ENCODE measurements at regions not wholly inside any gene's neighbourhood (a gene's known extent, or its start where the extent isn't known, plus 50 kb on each side); places are given as distances from the start of the nearest gene placed in this dataset.
"Not testable (repeated sequence)": the region's sequence is repeated elsewhere in the genome, so short reads cannot be mapped to it uniquely, and the experiment has no call there.

DNA sequence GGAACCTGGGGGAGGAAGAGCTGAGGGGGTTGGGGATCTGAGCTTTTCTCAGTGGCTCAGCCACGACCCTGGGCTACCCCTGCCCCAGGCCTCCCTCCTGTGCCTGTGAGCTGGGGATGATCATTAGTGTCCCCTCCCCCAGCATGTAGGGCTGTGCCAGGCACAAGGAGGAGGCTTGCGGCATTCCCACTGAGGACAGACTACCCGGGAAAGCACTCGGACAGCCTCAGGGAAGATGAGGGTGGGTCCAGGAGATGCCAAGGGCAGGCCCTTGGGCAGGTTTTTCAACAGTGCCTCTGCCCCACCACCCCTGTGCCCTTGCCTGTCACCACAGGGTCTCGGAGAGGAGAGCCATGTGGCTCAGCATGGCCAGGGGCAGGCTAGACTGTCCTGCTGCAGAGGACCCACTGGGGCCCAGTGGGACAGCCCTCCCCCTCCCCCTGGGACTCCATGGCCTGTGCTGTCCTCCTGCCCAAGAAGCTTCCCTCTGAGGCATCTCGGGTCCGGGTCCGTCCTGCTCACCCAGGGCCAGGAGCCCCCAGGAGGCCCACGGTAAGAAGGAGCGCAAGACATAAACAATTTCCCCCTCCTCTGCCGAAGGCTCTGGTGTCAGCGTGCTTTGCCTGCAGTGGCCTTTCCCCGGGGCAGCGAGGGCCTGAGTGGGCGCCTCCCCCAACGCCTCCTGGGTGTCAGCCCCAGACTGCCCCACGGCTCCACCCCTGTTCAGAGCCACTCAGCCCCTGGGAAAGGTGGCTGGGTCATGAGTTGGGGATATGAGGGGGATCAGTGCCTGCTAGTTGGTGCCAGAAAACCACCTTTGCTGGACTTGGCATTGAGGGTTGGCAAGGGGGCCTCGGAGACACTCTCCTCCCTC lies 192.5 kb downstream of the GOLGA6L6 start:
- Histone ChIP-seq H3K4me2 (no peak overlapping the region), H3K9me3 (replicated peaks in 1 of 11) (peaks cover under 1 to 17% (median 5%) of the 10 kb centered on the region in 11 experiments; a peak in 11 of 22 replicates), H3K9ac (no peak overlapping the region), H4K20me1 (peaks cover 0 to 11% (median 0%) of the 10 kb centered on the region in 11 experiments; a peak in 2 of 22 replicates), H3K27me3 (no peaks in the 10 kb centered on the region), H3K4me3 (no peak overlapping the region), H3K36me3 (no peaks in the 10 kb centered on the region), H3K27ac (no peak overlapping the region; a peak in 1 of 22 replicates), H3K4me1 (peaks cover 0 to 31% (median 26%) of the 10 kb centered on the region in 10 experiments; a peak in 16 of 20 replicates)
- TF ChIP-seq Cebpa-rat (IDR thresholded peaks at IDR 0.05): no peak

DNA sequence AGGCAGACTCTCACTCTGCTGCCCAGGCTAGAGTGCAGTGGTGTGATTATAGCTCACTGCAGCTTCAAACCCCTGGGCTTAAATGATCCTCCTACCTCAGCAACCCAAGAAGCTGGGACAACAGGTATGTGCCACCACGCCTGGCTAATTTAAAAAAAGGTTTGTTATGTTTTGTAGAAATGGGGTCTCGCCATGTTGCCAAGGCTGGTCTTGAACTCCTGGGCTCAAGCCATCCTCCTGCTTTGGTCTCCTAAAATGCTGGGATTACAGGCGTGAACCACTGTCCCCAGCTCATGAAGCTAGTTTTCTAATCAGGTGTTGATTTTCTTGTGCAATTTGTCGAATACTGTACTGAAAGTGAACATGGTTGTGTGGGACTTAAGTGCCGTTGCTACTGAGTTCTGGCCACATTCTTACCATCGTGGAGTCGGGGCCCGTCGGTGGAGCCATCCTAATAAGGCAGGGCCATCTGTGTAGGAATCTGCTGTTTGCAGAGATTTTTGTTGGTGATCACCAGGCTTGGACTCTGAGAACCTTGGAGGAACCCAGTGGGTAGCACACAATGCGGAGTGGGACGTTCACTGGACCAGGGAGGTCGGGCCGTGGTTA lies 193.2 kb downstream of the GOLGA6L6 start:
- peaks cover 5 to 24% (median 11%) of the 10 kb centered on the region in 11 experiments; a peak in 13 of 22 replicates for H3K9me3 ChIP-seq (replicated peaks in 1 of 11)
- H3K4me2 ChIP-seq: no peak overlapping the region
- peaks cover 0 to 11% (median 0%) of the 10 kb centered on the region in 11 experiments; a peak in 2 of 22 replicates for H4K20me1 ChIP-seq
- no peaks in the 10 kb centered on the region for H3K36me3 ChIP-seq
- H3K9ac ChIP-seq: no peak overlapping the region
- no peaks in the 10 kb centered on the region for H3K27me3 ChIP-seq
- TF ChIP-seq Cebpa-rat (IDR thresholded peaks at IDR 0.05): no peak
- H3K27ac ChIP-seq: no peak overlapping the region
- H3K4me1 ChIP-seq: peaks cover 0 to 24% (median 18%) of the 10 kb centered on the region in 10 experiments; a peak in 16 of 20 replicates
- H3K4me3 ChIP-seq: no peak overlapping the region

DNA sequence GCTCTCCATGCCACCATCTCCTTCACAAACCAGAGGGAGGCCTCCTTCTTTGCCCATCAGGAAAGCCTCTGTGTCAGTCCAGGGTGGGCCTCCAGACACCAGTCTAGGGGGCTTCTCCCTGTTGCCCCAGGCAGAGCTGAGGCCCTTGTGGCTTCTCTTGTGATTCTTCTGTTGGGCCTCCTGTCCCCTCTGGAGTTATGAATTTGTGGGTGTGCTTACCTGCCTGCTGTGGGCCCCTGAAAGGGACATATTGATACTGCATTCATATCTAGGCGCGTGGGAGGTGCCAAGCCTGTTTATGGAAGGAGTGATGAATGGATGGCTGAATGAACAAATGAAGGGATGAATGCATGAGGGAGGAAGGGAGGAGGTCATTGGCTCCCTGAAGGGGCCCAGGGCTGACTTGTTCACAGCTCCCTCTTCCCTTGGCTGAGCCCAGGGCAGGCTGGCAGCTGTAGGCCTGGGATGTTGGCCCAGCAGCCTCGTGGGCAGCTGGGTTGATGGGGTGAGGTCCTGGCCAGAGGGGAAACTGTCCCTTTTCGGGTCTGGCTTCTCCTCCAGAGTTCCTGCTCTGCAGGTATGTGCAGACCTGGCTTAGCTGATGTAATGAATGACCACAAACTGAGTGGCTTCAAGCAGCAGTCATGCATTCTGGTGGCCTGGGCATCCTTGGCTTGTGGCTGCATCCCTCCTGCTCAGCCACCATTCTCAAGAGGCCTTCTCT lies 195.4 kb downstream of the GOLGA6L6 start:
- Histone ChIP-seq H3K9me3 (replicated peaks in 1 of 11) (peaks cover 21 to 42% (median 29%) of the 10 kb centered on the region in 11 experiments), H3K36me3 (no peaks in the 10 kb centered on the region), H3K4me1 (peaks cover 0 to 5% (median 0%) of the 10 kb centered on the region in 10 experiments; a peak in 1 of 20 replicates), H4K20me1 (peaks cover 0 to 11% (median 0%) of the 10 kb centered on the region in 11 experiments; a peak in 2 of 22 replicates), H3K27me3 (no peaks in the 10 kb centered on the region), H3K9ac (no peak overlapping the region), H3K27ac (no peak overlapping the region), H3K4me2 (no peak overlapping the region), H3K4me3 (no peak overlapping the region)
- TF ChIP-seq Cebpa-rat (IDR thresholded peaks at IDR 0.05): no peak

DNA sequence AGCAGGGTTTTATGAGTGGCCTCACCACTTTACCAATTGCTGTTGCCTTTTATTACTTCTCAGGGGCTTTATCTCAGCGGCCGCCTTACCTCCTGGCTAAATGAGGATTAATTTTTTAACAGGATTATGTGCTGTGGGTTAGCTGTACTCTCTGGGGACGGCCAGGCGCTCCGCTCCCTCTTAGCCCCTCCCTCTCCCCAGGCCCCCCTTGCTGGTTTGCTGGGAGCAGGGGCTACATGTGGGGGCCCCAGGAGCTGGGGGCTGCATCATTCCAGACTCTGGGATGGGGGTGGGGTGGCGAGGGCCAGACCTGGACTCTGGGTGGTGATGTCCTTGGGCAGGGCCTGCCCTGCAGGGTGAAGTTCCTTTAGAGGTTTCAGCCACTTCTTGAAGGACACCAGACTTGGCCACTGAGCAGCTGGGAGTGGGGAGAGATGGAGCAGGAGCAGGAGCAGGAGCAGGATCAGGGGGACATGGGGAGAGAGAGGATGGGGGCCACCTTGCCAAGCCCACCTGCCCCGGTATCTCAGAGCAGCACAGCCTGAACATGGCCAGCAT lies 196.1 kb downstream of the GOLGA6L6 start:
- Histone ChIP-seq H3K4me2 (no peak overlapping the region), H3K4me3 (no peak overlapping the region), H3K27me3 (no peaks in the 10 kb centered on the region), H3K36me3 (no peaks in the 10 kb centered on the region), H3K27ac (no peak overlapping the region), H3K9ac (no peak overlapping the region), H3K9me3 (replicated peaks in 1 of 11) (peaks cover 28 to 49% (median 36%) of the 10 kb centered on the region in 11 experiments), H4K20me1 (peaks cover 0 to 11% (median 0%) of the 10 kb centered on the region in 11 experiments; a peak in 2 of 22 replicates), H3K4me1 (peaks cover 0 to 5% (median 0%) of the 10 kb centered on the region in 10 experiments; a peak in 1 of 20 replicates)
- no peak for TF ChIP-seq Cebpa-rat (IDR thresholded peaks at IDR 0.05)

DNA sequence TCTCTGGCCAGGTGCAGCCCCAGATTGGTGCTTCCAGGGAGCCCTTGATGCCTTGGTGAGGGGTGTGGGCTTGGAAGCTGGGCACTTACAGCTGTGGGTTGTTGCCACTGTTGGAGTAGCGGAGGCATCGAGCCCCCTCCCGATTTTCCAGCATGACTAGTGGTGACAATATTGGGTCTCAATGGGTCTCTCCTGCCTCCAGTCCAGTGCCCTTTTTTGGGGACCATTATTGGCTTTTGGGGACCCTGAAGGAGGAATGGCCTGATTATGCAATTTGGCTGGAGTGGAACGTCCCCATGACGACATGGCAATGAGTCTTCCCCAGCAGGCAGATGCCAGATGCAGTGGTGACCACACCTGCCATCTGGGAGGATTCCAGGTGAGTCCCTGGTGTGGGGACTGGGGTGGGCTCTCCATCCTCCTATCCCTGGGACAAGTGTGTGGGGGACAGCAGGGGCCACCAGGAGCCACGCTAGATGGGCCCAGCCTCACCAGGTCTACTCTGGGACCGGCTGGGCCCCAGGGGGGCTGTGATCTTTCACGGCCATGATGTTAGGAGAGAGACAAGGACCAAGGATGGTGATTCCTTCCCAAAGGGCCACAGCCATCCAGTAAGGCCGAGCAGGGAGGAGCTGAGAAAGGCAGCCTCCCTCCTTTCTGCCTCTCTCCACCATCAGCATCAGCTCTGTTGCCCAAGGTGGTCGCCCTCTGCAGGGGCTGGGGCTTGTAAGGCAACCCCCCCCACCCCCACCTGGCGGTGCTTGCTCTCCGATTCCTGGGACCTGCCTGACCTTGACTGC lies 196.8 kb downstream of the GOLGA6L6 start:
- H3K27ac ChIP-seq: no peak overlapping the region
- TF ChIP-seq Cebpa-rat (IDR thresholded peaks at IDR 0.05): no peak
- no peaks in the 10 kb centered on the region for H3K27me3 ChIP-seq
- no peak overlapping the region for H3K9ac ChIP-seq
- H3K4me3 ChIP-seq: no peak overlapping the region
- peaks cover 0 to 3% (median 0%) of the 10 kb centered on the region in 10 experiments; a peak in 1 of 20 replicates for H3K4me1 ChIP-seq
- H3K4me2 ChIP-seq: no peak overlapping the region
- no peaks in the 10 kb centered on the region for H3K36me3 ChIP-seq
- peaks cover 0 to 11% (median 0%) of the 10 kb centered on the region in 11 experiments; a peak in 2 of 22 replicates for H4K20me1 ChIP-seq
- H3K9me3 ChIP-seq (replicated peaks in 1 of 11): peaks cover 33 to 55% (median 42%) of the 10 kb centered on the region in 11 experiments

DNA sequence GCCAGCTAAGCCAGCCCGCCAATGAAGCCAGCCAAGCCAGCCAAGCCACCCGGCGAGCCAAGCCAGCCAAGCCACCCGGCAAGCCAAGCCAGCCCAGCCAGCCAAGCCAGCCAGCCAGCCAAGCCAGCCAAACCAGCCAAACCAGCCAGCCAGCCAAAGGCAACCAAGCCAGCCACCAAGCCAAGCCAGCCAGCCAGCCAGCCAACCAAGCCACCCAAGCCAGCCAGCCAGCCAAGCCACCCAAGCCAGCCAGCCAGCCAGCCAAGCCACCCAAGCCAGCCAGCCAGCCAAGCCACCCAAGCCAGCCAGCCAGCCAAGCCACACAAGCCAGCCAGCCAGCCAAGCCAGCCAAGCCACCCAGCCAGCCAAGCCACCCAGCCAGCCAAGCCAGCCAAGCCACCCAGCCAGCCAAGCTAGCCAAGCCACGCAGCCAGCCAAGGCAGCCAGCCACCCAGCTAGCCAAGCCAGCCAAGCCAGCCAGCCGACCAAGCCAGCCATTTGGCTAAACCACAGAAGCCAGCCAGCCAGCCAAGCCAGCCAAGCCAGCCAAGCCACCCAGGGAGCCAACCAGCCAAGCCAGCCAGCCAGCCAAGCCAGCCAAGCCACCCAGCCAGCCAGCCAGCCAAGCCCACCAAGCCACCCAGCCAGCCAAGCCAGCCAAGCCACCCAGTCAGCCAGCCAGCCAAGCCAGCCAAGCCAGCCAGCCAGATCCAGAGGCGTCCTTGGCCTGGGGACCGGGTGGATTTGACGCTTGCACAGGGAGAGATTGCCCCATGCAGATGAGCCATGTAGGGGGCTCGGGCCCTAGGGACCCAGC lies 198.0 kb downstream of the GOLGA6L6 start:
- not testable (repeated sequence) for H3K4me1 ChIP-seq, H3K27ac ChIP-seq, H3K4me3 ChIP-seq, H3K4me2 ChIP-seq, H3K36me3 ChIP-seq, H4K20me1 ChIP-seq, H3K27me3 ChIP-seq, H3K9ac ChIP-seq
- H3K9me3 ChIP-seq (replicated peaks in 1 of 11): peaks cover 33 to 55% (median 42%) of the 10 kb centered on the region in 11 experiments

DNA sequence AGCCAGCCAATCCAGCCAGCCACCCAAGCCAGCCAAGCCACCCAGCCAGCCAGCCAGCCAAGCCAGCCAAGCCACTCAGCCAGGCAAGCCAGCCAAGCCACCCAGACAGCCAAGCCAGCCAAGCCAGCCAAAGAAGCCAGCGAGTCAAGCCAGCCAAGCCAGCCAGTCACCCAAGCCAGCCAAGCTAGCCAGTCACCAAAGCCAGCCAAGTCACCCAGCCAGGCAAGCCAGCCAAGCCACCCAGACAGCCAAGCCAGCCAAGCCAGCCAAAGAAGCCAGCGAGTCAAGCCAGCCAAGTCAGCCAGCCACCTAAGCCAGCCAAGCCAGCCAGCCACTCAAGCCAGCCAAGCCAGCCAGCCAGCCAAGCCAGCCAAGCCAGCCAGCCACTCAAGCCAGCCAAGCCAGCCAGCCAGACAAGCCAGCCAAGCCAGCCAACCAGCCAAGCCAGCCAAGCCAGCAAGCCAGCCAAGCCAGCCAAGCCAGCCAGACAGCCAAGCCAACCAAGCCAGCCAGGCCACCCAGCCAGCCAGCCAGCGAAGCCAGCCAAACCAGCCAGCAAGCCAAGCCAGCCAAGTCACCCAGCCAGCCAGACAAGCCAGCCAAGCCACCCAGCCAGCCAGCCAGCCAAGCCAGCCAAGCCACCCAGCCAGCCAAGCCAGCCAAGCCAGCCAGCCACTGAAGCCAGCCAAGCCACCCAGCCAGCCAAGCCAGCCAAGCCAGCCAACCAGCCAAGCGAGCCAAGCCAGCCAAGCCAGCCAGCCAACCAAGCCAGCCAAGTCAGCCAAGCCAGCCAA lies 198.8 kb downstream of the GOLGA6L6 start:
- H3K27me3 ChIP-seq, H3K9ac ChIP-seq, H3K4me3 ChIP-seq, H3K36me3 ChIP-seq, H3K4me1 ChIP-seq, H3K27ac ChIP-seq, H4K20me1 ChIP-seq, H3K4me2 ChIP-seq: not testable (repeated sequence)
- peaks cover 33 to 55% (median 42%) of the 10 kb centered on the region in 11 experiments for H3K9me3 ChIP-seq (replicated peaks in 1 of 11)

Measured in BLaER1 treated with 17β-estradiol and CSF1 and Interleukin-3, amounts not matched to agents 10 nM and 100 nM (cell line).